Mucosa of rectum (tissue), 2 donors: ENCODE measurements at regions not wholly inside any gene's neighbourhood (a gene's known extent, or its start where the extent isn't known, plus 50 kb on each side); places are given as distances from the start of the nearest gene placed in this dataset.
A peak's percentile ranks its signal among the peaks of the same experiment; 100 is the strongest.

Source experiments
- H3K27ac ChIP-seq, 2 donors: one replicate each; pipeline ENCODE4 v1.7.0; 2013; ENCODE audit warnings: inconsistent platforms in 2 of 2, low read depth in 2 of 2, low read length in 2 of 2
- H3K27me3 ChIP-seq, 2 donors: one replicate each; pipeline ENCODE4 v1.7.0; 2013; ENCODE audit warnings: low read length in 2 of 2; ENCODE audit not compliant: control insufficient read depth in 2 of 2, insufficient read depth in 2 of 2
- H3K36me3 ChIP-seq, 2 donors: one replicate each; pipeline ENCODE4 v1.7.0; 2013; ENCODE audit warnings: low read length in 2 of 2; ENCODE audit not compliant: control insufficient read depth in 2 of 2, insufficient read depth in 2 of 2
- H3K4me1 ChIP-seq, 2 donors: one replicate each; pipeline ENCODE4 v1.7.0; 2013; ENCODE audit warnings: low read length in 2 of 2, mild to moderate bottlenecking in 1 of 2; ENCODE audit not compliant: control insufficient read depth in 2 of 2, insufficient read depth in 2 of 2
- H3K4me3 ChIP-seq, 2 donors: one replicate each; pipeline ENCODE4 v1.7.0; 2013; ENCODE audit warnings: low read length in 2 of 2
- H3K9ac ChIP-seq, 2 donors: one replicate each; pipeline ENCODE4 v1.7.0; 2013; ENCODE audit warnings: low read length in 2 of 2, low read depth in 1 of 2, mild to moderate bottlenecking in 1 of 2
- H3K9me3 ChIP-seq, 2 donors: one replicate each; pipeline ENCODE4 v1.7.0; 2013; ENCODE audit warnings: low read length in 2 of 2; ENCODE audit not compliant: control insufficient read depth in 2 of 2
- donor health status: healthy.
- donor health status: Normal muscosa, but diverticular disease.

DNA sequence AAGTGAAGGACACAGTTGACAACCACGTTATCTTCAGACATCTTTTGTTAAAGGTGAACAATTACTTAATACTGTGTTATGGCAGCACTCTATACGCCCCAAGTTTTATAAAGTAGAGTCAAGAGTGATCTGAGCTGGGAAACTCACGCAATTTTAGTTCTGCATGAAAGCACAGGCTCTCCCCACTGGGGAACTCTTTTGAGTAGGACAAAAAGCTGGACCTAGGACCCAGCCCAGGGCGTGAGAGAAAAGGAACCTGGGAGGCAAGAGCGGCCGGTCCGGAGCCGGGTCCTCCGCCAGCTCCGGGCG is 152.6 kb upstream of the SLC4A4 start:
- Histone ChIP-seq H3K27me3 (no peaks in the 10 kb centered on the region), H3K9me3 (no peaks in the 10 kb centered on the region), H3K9ac (peak overlapping the region in 1 of 2 donors; percentile 72), H3K27ac (peak overlapping the region in 1 of 2 donors; percentile 52), H3K4me3 (peak overlapping the region; percentile 64 to 82), H3K36me3 (no peaks in the 10 kb centered on the region), H3K4me1 (peaks cover 5% of the 10 kb centered on the region in 2 donors)

- Histone ChIP-seq H3K9ac (peak overlapping the region; percentile 66 to 72), H3K9me3 (no peaks in the 10 kb centered on the region), H3K27ac (peak overlapping the region; percentile 78 to 81)
Observed at GRCh38 chr4:71186566-71187403, 152.0 kb upstream of the SLC4A4 start.

GRCh38 chr4:71187404-71188155 is 151.2 kb upstream of the SLC4A4 start:
- peaks cover 5% of the 10 kb centered on the region in 2 donors for H3K4me1 ChIP-seq
- peak overlapping the region; percentile 64 to 82 for H3K4me3 ChIP-seq
- no peaks in the 10 kb centered on the region for H3K36me3 ChIP-seq
- peak overlapping the region; percentile 78 to 81 for H3K27ac ChIP-seq
- H3K27me3 ChIP-seq = peaks cover 0 to 2% of the 10 kb centered on the region in 2 donors
- H3K9me3 ChIP-seq = no peaks in the 10 kb centered on the region
- peak overlapping the region; percentile 63 to 72 for H3K9ac ChIP-seq

More at GRCh38 chr4:71186566-71187403, 152.0 kb upstream of the SLC4A4 start:
- H3K4me3 ChIP-seq = peak overlapping the region; percentile 64 to 82
- peaks cover 5% of the 10 kb centered on the region in 2 donors for H3K4me1 ChIP-seq
- no peaks in the 10 kb centered on the region for H3K36me3 ChIP-seq
- H3K27me3 ChIP-seq = no peaks in the 10 kb centered on the region

DNA sequence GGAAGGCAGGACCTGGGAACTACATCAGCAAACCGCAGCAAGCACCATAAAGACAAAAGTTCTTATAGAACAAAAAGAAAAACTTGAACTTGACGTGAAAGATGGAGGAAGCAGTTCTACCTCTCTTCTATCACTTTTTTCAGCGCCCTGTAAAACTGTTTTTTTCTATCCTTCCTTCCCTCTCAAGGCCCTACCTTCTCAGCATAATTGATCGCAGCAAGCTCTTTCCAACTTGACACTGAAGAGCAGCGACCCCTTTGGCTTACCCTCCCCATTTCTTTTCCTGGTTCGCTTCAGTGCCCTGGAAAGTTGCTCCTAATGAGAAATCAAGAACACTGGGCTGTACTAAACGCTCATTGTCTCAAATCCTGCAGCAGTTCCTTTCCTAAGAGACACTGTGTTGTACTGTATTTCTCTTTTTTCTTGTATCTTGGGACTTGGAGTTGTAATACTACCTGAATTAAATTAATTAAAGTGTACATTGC is 150.6 kb upstream of the SLC4A4 start:
- Histone ChIP-seq H3K4me1 (peaks cover 5% of the 10 kb centered on the region in 2 donors), H3K36me3 (no peaks in the 10 kb centered on the region), H3K27me3 (peaks cover 0 to 4% of the 10 kb centered on the region in 2 donors), H3K4me3 (peak overlapping the region; percentile 64 to 82), H3K9ac (peak overlapping the region; percentile 70 to 72), H3K9me3 (no peaks in the 10 kb centered on the region), H3K27ac (peak overlapping the region; percentile 78 to 81)

DNA sequence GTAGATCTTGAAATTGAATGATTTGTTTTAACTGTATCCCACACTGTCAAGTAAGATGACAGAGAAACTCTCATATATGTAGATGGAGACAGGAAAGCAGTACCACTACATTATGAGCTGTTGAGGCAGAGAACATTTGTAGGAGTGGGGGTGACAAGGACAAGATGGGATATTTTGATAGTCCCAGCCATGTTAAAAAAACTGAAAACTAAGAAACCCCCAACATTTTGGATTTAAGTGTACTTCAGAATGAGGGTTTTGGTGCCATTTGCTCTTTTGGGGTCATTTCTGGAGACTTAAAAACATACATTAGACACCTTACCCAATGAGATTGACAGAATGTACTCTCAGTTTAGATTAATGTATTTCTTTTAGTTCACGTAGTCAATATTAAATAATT is 149.9 kb upstream of the SLC4A4 start:
- Histone ChIP-seq H3K27ac (peak overlapping the region; percentile 44 to 78), H3K4me1 (peaks cover 5% of the 10 kb centered on the region in 2 donors), H3K36me3 (no peaks in the 10 kb centered on the region), H3K27me3 (peaks cover 0 to 4% of the 10 kb centered on the region in 2 donors), H3K9me3 (no peaks in the 10 kb centered on the region), H3K9ac (peak overlapping the region; percentile 70 to 72), H3K4me3 (peak overlapping the region; percentile 64 to 82)

- Histone ChIP-seq H3K9ac (peak overlapping the region; percentile 18 to 72), H3K4me1 (peaks cover 5% of the 10 kb centered on the region in 2 donors), H3K9me3 (no peaks in the 10 kb centered on the region), H3K27me3 (peaks cover 0 to 4% of the 10 kb centered on the region in 2 donors), H3K4me3 (peak overlapping the region; percentile 64 to 82), H3K27ac (peak overlapping the region; percentile 39 to 78), H3K36me3 (no peaks in the 10 kb centered on the region)
Observed at GRCh38 chr4:71189471-71189870, 149.3 kb upstream of the SLC4A4 start.

DNA sequence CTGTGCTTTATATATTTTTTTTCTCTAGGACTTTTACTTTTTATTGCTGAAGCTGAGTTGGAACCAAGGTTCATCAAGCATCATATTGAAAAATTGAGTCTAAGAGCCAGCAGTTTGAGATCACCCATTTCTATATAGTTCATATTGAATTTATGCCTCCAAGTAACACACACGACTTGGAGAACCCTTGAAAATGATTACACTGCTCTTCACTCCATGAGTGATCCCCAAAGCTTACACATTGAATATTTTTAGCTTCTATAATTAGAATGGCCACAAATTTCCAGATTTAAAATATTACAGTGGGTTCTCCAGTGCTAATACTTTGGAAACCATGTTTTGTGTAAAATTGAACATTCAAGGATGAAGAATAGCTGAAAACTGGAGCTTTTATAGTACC is 144.4 kb upstream of the SLC4A4 start:
- no peaks in the 10 kb centered on the region for H3K9me3 ChIP-seq
- H3K4me1 ChIP-seq = peaks cover 0 to 8% of the 10 kb centered on the region in 2 donors
- H3K27ac ChIP-seq = no peak overlapping the region
- H3K36me3 ChIP-seq = no peaks in the 10 kb centered on the region
- H3K4me3 ChIP-seq = no peak overlapping the region
- H3K9ac ChIP-seq = no peak overlapping the region
- peaks cover 0 to 4% of the 10 kb centered on the region in 2 donors for H3K27me3 ChIP-seq

DNA sequence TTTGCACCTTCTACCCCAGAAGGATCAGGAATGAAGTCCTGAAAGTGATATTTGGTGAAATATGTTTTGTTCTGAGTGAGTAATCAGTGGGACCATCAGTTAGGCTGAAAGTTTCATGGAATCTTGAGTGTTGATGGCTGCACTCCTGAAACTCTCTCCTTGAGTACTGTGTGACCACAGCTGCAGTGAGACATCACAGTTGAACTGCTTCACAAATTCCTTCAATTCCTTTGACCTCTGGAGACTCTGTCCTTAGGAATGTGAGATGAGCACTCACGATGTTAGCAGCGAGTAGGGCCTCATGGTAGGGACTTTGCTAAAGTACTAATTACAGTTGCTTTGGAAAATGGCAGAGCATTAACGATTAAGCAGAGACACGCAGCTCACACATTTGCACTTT is 142.9 kb upstream of the SLC4A4 start:
- Histone ChIP-seq H3K27me3 (peaks cover 0 to 4% of the 10 kb centered on the region in 2 donors), H3K4me1 (peaks cover 3 to 15% of the 10 kb centered on the region in 2 donors), H3K4me3 (no peak overlapping the region), H3K9ac (no peak overlapping the region), H3K27ac (no peak overlapping the region), H3K9me3 (no peaks in the 10 kb centered on the region), H3K36me3 (no peaks in the 10 kb centered on the region)

GRCh38 chr4:71198958-71199357 is 139.9 kb upstream of the SLC4A4 start:
- no peak overlapping the region for H3K9ac ChIP-seq
- peaks cover 3 to 19% of the 10 kb centered on the region in 2 donors for H3K4me1 ChIP-seq
- H3K9me3 ChIP-seq = no peaks in the 10 kb centered on the region
- no peak overlapping the region for H3K4me3 ChIP-seq
- peak overlapping the region; percentile 69 to 71 for H3K27ac ChIP-seq
- no peaks in the 10 kb centered on the region for H3K27me3 ChIP-seq
- H3K36me3 ChIP-seq = no peaks in the 10 kb centered on the region

- peak overlapping the region in 1 of 2 donors; percentile 15 for H3K27ac ChIP-seq
- H3K4me3 ChIP-seq = no peak overlapping the region
- no peaks in the 10 kb centered on the region for H3K36me3 ChIP-seq
- H3K9ac ChIP-seq = no peak overlapping the region
- no peaks in the 10 kb centered on the region for H3K27me3 ChIP-seq
- H3K4me1 ChIP-seq = peaks cover 3 to 19% of the 10 kb centered on the region in 2 donors
- H3K9me3 ChIP-seq = no peaks in the 10 kb centered on the region
Observed at GRCh38 chr4:71201057-71201456, 137.8 kb upstream of the SLC4A4 start.
